DMS79 treated with DMSO at 0.1 percent for 48 hours (cell line): ENCODE measurements at regions not wholly inside any gene's neighbourhood (a gene's known extent, or its start where the extent isn't known, plus 50 kb on each side); places are given as distances from the start of the nearest gene placed in this dataset.
"Not testable (repeated sequence)": the region's sequence is repeated elsewhere in the genome, so short reads cannot be mapped to it uniquely, and the experiment has no call there.

Experiments used
- DNase-seq: peaks from one replicate; lab custom pipeline; 2025; lab: John Stamatoyannopoulos, UW

DNA sequence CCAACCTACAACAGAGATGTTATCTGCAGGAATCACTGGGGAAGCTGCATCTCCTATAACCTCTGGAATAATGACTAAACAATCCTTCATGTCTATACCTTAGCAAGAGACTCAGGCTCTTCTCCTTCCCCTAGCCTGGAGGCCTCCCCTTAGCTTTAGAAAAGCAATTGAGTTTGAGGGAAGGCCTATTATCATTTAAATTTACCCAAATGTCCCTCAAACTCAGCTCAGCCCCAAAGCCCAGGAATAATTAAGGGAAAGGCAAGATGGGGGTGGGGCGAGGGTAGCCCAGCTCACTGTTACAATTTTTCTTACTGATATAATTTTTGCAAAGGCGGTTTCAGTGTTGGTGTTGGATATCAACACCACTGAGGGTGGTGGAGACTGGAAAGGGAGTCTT, 151.4 kb upstream of the EEA1 start:
- no peak for DNase-seq

DNA sequence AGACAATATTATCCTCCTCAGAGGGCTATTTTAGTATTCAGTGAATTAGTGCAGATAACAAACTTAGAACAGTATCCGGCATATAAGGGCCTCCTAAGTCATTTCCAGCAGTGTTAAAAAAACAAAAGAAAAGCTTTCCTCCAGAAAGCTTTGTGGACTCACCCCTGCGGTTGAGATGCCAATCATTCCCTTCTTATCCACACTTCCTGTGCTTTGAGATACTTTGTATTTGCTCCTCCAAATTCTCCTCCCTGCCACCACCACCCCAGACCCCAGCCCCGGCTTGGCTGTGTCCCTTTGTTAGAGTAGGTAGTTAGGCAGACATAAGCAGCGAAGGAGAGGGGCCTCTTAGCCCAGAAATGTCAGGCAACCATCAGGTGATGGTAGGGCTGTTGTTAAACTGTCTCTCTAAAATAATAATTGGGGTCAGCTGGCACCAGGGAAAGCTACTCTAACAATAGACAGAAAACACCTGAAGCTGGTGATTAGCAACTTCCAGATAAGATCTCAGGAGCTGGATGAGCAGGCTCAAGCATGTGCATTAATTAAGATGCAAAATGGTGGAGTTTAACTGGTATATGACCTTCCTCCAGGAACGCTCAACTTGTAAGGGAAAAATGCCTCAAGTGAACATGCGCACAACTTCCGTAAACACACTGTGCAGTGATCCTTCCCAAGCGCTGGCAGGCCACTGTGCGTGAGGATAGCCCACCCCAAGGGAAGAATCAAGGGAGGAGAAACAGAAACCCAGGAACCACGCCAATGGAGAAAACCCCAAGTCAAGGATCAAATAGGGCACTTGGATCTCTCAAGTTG, 152.1 kb upstream of the EEA1 start:
- no peak for DNase-seq

DNA sequence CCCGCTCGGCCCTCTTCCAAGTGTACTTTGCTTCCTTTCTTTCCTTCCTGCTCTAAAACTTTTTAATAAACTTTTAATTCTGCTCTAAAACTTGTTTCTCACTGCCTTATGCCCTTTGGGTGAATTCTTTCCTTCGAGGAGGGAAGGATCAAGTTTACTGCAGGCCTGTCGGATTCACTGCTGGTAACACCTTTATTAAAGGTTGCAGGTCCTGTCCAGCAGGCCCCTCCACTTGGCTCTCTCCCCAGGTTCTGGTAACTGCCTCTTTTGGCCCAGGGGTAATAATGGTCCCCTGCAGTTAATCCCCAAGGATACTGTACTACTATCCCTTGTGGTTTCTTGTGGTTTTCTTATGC, 152.7 kb upstream of the EEA1 start:
- DNase-seq, result no peak

DNA sequence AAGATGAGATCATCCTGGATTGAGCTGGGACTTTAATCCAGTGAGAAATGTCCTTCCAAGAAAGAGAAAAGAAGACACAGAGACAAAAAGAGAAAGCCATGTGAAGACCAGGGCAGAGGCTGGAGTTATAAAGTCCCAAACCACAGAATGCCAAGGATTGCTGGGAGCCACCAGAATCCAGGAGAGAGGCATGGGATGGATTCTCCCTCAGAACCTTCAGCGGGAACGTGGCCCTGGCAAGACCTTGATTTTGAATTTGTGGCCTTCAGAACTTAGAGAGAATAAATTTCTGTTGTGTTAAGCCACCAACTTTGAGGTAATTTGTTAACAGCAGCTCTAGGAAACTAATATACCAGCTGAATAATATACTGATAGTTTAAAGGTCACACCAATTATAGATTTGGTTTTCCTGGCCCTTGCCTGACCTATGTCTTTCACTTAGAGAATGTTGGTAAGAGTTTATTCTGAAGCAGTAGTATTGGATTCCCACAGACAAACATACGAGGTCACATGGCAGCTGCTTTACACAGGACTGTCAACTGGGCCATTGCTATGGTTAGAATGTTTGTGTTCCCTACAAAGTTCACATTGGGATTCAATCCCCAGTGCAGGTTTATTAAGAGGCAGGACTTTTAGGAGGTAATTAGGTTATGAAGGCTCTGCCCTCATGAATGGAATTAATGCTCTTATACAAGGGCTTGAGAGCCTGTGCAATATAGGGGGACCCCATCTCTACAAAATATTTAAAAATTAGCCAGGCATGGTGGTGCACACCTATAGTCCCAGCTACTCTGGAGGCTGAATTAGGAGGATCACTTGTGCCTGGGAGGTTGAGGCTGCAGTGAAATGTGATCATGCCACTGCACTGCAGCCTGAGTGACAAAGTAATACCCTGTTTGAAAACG, 156.5 kb upstream of the EEA1 start:
- DNase-seq, result no peak

DNA sequence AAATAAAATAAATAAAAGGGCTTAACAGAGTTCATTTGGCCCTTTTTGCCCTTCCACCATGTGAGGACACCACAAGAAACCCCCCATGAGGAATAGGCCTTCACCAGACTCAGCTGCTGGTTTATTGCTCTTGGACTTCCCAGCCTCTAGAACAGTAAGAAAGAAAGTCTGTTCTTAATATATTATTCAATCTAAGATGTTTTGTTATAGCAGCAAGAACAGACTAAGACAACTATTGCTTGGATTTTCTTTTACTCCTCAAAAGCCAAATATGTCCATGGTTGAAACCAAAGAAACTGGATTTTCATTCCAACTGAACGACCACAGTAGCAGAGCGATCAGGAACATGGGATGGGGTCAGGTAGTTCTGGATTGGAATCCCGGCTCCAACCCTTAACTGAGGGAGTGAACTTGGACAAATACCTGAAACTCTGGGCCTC, 157.2 kb upstream of the EEA1 start:
- DNase-seq, result no peak

DNA sequence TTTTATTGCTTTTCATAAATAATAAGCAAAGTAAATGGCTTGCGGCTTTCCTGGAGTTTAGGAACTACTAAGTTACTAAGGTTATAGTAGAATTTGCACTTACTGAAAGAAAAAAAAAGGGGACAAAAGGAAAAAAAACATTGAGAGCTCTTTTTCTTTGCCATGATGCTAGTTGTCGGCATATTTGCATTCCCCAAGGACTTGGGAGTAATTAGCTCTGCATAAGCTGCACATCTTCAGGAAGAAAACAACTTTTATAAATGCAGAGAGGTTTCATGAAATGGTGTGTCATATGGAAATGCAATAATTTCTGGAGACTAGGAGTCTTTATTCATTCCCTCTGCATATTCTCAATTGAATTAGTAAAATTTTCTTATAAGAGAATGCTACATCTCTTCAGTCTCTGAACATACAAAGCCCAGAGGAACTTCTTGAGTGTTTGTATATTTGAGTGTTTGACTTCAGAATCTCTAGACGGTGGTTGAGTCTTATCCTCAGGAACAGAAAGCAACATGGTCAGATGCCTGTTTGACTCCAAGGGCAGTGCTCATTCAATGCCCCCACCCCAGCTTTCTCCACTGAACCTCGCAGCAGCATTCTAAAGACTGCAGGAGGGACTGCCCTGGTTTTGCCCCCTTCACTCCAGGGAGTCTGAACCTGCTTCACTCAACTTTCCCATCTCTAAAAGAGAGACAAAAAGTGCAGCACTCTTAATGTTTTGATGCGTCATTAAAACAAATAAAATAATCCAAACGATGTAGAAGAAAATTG, 158.9 kb upstream of the EEA1 start:
- DNase-seq, result no peak

DNA sequence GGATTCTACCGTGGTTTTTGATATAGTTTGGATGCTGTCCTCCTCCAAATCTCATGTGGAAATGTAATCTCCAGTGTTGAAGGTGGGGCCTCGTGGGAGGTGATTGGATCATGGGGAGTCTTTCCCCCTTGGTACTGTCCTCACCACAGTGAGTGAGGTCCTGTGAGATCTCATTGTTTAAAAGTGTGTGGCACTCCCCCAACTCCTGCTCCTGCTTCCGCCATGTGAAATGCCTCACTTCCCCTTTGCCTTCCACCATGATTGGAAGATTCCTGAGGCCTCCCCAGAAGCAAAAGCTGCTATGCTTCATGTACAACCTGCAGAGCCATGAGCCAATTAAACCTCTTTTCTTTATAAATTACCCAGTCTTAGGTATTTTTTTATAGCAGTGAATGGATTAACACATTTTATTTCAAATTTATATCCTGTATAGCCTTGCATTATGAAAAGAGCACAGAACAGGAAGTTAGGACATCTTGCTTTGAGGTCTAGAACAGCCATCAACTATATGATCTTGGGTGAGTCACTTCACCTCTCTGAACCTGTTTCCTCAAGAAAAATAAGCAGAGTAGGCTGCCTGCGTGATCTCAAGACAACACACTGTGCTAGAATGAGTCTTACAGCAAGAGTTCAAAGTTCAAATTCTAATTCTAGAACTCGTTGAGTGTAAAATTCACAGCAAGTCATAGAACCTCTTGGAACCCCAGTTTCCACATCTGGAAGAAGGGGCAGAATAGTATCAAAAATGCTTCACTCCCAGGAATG, 160.9 kb upstream of the EEA1 start:
- DNase-seq, result no peak

DNA sequence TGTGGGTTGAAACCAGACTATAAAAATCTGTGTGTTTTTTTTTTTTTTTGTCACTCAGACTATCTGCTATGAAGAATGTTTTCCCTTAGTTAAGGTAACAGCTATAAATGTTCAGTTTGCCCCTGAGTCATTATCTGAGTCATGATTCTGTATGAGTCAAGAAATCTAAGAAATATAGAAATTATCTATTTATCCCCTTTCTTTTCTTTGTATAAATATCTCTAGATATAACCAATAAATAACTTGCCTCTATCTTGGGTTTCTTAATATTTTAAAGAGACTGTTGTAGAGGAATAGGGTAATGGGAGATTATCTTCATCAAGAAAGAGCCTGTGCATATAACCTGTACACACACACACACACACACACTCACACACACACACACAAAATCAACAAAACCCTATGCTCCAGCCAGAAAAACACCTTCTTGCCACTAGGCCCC, 161.7 kb upstream of the EEA1 start:
- DNase-seq, result no peak

DNA sequence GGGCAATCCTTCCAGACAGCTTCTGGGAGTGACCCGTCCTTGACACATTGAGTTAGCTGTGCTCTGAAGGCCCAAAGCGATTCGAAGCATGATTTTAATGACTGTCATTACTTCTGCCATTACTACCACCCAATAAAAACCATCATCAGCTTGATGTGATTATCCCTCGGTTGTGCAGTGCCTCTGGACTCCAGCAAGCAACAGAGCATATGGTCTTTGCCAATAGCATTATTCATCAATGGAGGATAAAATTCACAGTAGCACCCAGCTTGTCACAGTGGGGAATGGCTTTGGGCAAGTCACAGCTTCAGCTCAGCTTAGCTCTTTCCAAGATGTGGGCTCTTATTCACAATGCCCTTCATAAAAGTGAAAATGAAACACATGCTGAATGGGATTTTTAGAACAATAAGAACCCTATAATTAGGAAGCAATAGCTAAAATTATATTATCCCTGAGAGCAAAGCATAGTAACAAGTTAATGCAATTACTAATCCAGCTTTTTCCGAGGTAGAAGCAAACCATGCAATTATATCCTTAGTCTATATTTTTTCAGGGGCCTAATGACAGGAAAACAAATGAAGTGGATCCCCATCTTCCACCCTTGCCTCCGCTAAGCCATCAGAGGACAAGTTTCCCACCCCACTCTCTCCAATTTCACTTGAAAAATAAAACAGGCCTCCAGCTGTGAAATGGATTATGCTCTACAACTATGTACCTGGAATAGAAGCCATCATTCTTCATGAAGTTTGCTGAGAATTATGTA, 163.0 kb upstream of the EEA1 start:
- no peak for DNase-seq

DNA sequence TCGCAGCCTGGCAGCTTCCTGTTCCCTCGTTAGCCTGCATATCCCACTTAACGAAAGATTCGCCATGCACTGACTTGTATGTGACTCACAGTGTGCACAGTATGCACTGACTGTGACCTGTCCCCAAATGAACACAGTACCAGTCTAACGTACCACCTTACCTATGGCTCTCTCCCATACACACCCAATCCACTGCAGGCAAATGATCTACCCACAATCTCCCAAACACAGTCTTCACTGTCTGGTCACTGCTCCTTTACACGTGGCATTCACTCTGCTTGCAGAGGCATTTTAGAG, 163.5 kb upstream of the EEA1 start:
- DNase-seq, result no peak

DNA sequence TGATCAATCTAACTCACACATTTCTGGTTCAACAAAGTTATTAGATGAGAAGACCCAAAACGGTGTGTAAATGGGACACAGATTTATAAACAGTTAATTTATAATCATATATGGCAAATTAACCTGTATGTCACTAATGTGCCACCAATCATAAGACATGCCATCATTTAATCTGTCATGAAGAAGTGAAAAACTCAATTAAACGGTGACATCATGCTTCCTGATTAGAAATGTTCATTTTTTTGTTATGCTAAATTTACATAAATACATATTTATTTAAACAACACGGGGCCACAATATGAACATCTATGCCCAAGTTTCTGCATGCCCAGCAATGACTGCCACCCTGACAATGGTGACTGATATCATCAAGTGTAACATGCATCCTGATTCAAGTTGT, 164.1 kb upstream of the EEA1 start:
- no peak for DNase-seq

DNA sequence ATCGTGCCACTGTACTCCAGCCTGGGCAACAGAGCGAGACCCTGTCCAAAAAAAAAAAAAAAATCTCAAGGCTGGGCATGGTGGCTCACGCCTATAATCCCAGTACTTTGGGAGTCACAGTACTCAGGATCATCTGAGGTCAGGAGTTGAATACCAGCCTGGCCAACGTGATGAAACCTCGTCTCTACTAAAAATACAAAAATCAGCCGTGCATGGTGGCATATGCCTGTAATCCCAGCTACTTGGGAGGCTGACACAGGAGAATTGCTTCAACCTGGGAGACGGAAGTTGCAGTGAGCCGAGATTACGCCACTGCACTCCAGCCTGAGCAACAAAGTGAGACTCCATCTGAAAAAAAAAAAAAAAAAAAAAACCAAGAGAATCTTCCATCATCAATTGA, 165.1 kb upstream of the EEA1 start:
- DNase-seq, result not testable (repeated sequence)

DNA sequence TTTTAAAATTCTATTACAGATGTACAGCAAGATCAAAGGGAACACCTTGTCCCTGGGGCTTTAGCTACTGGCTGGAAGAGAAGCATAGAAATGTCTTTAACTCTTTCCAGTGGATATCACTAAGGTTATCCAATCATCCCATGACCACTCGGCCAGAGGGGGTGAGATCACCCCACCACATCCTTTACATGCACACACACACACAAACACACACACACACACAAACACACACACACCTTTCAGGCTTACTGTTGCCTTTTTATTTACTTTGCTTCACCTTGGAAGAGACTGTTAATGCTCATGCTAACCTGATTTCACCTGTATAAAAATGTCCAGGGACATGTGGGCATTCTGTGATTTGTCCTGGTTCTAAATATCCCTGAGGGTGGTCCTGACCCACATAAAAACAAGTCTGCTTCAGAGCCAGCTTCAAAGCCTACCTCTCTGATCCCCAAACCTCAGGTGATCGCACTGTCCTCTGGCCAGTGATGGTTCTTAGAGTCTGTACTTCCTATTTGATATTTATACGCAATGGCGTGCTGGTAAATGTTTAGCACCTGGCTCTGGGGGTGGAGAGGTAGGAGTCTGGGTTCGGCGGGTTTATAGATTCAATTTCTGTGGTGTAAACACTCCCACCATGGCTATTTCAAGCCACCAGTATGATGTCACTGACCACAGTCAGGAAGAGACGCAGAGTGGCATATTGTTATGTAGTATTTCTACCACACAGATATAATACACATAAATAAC, 166.1 kb upstream of the EEA1 start:
- no peak for DNase-seq

DNA sequence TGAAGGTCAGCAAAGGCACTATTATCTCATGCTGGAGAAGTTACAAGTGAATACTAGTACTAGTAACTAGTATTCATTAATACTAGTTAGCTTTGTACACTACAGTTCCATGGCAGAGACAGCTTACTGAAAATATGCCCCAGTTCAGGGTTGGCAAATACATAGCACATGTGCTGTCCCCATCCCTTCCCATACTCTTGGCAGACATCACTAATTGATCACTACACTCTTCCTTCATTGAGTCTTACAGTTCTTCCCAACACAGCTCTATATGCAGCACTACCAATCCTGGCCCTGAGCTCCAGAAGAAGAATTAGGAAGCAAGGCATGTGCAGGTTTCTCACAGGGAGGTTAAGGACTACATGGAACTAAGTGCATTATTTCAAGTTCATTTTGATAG, 168.3 kb upstream of the EEA1 start:
- no peak for DNase-seq

DNA sequence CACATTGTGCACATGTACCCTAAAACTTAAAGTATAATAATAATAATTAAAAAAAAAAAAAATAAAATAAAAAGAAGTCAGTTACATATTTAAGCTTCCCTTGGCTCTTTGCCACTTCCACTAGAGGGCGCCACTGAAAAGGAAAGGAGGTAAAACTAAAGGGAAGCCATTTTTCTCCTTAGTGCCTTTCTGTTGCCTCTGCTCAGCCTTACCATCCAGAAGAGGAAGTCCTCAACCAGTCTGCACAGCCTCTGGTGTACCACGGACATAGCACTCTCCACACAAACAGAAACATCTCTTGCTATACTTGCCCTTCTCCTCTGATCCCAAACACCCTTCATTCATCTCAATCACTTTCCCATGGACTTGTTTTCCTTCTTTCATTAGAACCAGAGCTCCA, 169.0 kb upstream of the EEA1 start:
- no peak for DNase-seq

DNA sequence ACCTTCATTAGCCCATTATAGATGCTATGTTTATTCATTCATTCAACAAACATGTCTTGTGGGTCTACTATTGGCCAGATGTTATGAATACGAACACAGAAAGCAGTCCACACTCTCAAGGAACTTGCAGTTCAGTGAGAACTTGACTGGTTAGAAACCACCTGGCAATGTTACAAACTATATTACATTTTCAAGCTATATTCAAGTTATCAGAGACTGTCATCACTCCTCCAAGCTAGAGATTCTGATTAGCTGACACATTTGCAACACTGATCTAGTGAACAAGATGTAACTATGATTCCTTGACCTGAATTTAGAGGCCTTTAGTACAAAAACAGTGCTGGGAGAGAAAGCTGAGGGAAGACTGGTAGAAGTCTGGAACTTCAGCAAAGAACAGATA, 170.7 kb upstream of the EEA1 start:
- no peak for DNase-seq

DNA sequence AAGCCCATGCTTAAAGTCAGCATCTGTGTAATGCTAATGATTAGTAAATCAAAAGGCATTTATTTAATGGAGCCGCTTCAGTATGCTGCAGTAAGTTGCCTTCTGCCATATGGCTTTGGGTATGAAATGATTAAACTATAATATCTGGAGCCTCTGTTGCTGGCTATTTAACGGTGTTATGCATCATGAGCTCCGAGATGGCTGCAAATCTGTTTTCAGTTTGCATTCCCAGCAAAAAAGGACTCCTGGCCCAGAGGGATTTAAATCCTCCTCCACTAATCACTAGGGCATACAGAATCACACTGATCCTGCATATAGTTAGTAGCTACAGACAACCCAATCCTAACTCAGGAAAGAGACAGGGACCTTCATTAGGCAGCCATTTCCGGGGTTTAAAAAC, 171.5 kb upstream of the EEA1 start:
- DNase-seq, result no peak

DNA sequence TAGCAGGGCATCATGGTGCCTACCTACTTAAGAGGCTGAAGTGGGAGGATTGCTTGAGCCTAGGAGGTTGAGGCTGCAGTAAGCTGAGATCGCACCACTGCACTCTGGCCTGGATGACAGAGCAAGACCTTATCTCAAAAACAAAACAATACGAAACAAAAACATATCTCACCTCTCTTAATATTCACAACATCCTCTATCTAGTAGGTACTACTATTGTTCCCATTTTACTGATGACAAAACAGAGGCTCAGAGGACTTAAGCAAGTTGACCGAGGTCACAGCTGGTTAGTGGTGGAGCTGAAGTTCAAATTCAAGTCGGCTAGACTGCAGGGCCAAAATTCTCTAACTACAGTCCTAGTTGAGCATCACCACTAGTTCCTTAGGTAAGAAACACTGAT, 172.3 kb upstream of the EEA1 start:
- DNase-seq, result no peak

DNA sequence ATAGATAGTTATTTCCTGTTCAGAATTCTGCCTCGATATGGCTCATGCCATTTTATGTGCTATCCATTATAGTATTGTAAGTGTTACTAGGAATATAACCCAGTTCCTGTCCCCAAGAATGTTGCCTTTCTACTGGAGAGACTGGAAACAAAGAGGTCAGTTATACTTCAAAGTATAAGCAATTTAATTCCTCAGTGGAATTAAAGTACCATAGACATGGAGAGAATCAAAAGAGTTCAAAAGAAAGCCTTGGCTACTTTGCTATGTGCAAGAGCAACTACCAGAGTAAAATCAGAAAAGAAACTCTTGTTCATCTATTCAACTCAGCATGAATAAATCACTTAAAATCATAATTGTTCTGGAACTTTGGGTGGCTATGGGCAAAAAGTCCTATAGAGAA, 173.2 kb upstream of the EEA1 start:
- no peak for DNase-seq

DNA sequence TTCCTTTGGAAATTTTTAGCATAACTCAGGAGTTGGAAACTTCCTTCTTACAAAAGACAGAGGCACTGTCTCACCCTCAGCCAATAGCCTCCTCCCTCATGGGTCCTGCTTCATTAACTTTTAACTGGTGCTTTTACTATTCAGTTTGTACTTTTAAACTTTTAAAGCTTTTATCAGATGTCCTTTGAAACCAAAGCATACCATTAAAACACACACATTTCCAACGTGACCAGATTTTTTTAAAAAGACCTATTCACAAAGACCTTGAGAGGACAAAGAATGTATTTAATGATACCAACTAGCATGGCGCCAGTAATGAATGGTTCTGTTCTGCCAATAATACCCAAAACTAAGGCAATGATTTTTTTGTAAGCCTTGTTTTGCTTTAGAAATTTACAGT, 173.6 kb upstream of the EEA1 start:
- DNase-seq, result no peak

DNA sequence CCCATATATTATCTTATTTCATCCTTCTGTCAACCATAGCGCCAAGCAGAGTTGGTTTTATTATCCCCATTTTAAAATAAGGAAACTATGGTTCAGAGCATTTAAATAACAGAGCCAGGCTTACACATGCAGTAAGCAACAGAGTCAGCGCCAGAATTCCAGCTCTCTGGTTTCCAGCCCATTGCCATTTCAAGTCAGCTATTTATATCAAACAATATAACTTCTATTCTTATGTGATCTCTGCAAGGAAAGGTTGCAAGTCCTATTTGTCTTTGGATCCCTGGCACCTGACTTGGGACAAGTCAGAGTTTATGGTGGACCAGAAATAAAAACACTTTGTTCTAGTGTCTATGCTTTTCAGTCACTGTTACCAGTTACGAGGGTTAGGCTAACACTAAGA, 174.1 kb upstream of the EEA1 start:
- no peak for DNase-seq
